ENCODE measurements at regions not wholly inside any gene's neighbourhood (a gene's known extent, or its start where the extent isn't known, plus 50 kb on each side); places are given as distances from the start of the nearest gene placed in this dataset.
"Not testable (repeated sequence)": the region's sequence is repeated elsewhere in the genome, so short reads cannot be mapped to it uniquely, and the experiment has no call there.

- DNase-seq = no peak
Observed at GRCh38 chr2:129193961-129194360, 785.5 kb upstream of the RAB6C start.

DNA sequence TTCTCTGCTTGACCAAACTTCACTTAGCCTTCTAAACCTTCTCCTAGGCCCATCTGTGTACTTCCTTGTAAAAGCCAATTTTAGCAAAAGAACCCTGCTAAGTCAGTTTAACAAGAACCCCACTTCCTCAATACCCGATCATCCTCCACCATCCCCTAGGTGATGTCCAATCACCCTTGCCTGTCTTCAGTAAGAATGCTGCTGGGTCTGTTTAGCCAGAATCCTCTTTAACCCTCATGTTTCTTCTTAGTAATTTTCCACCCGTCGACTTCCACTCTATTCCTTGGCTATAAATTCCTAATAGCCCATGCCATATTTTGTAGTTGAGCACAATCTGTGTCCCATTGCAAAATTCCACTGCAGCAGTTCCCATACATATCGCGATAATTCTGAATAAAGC is 780.0 kb upstream of the RAB6C start:
- no peak for DNase-seq

- DNase-seq = no peak
Observed at GRCh38 chr2:129201696-129202095, 777.8 kb upstream of the RAB6C start.

GRCh38 chr2:129203331-129203730 is 776.1 kb upstream of the RAB6C start:
- DNase-seq = no peak

DNA sequence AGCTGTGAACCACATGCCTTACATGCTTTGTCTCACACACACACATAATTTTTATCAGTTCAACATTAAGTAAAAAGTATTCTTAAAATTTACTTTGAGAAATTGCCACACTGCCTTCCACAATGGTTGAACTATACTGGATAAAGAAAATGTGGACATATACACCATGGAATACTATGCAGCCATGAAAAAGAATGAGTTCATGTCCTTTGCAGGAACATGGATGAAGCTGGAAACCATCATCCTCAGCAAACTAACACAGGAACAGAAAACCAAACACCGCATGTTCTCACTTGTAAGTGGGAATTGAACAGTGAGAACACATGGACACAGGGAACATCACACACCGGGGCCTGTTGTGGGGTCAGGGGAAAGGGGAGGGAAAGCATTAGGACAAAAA is 774.9 kb upstream of the RAB6C start:
- not testable (repeated sequence) for DNase-seq

- DNase-seq = no peak
Observed at GRCh38 chr2:129205176-129205575, 774.3 kb upstream of the RAB6C start.

- DNase-seq = no peak
Observed at GRCh38 chr2:129205766-129206165, 773.7 kb upstream of the RAB6C start.

DNA sequence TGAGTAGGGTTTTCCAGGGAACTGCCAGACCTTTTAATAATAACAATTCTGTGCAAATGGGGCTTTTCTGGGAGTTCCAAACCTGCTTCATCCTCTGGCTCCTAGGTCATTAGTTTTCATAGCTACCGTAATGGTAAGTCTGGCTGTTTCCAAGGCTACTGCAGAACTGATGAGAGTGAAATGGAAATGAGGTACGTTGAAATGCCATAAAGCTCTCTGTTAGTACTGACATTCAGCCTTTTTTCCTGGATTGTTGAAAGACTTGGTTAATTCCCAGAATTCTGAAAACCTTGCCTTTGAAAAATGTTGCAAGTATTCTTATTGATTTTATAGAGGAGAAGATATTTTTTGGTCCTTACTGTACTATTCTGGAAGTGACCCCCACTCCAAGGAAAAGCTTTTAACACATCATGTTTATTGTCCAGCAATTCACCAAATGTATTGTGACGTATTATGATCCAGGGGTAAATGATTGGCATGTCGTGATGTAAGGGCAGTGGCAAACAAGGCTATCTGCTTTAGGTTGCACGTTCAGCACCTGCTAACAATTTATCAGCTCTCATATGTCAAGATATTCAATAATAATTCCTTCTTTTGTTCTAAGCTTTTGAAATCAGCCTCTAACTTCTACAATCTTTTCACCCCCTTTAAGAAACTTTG is 767.0 kb upstream of the RAB6C start:
- no peak for DNase-seq

- DNase-seq = no peak
Observed at GRCh38 chr2:129224022-129224421, 755.4 kb upstream of the RAB6C start.

GRCh38 chr2:129224486-129224885 is 755.0 kb upstream of the RAB6C start:
- no peak for DNase-seq

- DNase-seq = no peak
Observed at GRCh38 chr2:129229196-129229595, 750.3 kb upstream of the RAB6C start.

GRCh38 chr2:129229830-129230441 is 749.5 kb upstream of the RAB6C start:
- DNase-seq = no peak

DNA sequence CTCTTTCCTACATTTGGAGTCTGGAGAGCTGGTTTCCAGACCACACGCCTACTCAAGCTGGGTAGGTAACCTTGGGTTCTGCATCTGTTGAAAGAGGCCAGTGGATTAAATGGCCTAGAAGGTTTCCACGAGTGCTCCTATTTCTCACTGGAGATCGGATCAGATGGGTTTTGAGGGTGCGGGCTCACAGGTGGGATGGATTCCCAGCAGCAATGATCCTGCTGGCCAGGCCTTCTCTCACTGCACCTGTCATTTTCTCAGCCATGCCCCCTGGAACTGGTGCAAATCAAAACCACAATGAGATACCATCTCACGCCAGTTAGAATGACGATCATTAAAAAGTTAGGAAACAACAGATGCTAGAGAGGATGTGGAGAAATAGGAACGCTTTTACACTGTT is 747.5 kb upstream of the RAB6C start:
- DNase-seq = no peak

- no peak for DNase-seq
Observed at GRCh38 chr2:129233166-129233565, 746.3 kb upstream of the RAB6C start.

GRCh38 chr2:129233751-129234406 is 745.6 kb upstream of the RAB6C start:
- no peak for DNase-seq

GRCh38 chr2:129236601-129237000 is 742.9 kb upstream of the RAB6C start:
- DNase-seq = no peak

- DNase-seq = no peak
Observed at GRCh38 chr2:129237966-129238725, 741.3 kb upstream of the RAB6C start.

GRCh38 chr2:129239141-129239540 is 740.3 kb upstream of the RAB6C start:
- no peak for DNase-seq

GRCh38 chr2:129240061-129240460 is 739.4 kb upstream of the RAB6C start:
- DNase-seq = no peak

GRCh38 chr2:129242269-129242668 is 737.2 kb upstream of the RAB6C start:
- no peak for DNase-seq

DNA sequence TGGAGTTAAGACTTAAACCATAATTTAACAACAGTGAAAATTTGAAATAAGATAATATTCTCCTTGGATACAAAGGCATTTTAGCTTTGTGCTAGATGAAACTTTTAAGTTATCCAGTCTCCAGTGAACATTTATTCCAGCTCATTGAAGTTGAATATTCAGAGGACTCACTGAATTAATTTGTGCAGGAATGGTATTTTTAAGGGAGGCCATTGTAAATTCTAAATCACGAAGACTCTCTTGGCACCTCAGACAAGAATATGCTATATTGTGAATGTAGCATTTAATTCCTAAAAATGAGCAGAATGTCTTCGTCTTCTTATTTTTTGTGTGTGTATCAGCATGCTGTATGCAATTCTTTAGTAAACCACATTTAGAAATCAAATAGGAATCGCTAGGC is 731.7 kb upstream of the RAB6C start:
- no peak for DNase-seq

- DNase-seq = no peak
Observed at GRCh38 chr2:129248198-129248597, 731.3 kb upstream of the RAB6C start.

DNA sequence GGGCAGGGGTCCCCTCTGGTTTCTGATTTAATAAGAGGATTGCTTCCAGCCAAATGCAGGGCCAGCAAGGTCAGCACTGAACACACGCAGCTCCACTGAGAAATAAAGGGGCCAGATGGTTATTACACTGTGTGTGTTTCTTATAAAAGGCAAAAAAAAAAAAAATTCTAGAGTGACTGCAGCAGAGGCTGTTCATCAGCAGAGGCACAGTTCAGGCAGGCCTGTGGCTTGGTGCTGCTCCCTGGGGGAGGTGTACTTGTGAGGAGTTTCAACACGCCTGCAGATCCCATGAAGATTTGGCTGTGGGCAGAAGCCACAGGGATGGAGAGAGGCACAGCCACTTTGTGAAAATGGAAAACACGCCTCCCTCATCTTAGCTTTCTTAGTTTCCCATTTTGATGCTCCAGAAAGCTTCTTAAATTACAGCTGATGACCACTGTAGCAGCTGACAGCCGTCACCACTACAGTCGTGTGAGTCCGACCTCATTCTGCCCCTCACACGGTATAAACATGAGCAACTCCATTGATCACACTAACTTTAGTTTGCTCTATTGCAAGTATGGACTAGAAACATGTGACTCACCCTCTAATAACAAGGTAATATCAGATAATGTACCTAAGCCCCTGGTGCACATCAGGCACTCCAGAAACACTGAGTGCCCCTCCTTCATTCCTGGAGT is 726.5 kb upstream of the RAB6C start:
- no peak for DNase-seq

Data from CD4-positive, alpha-beta T cell treated with Interleukin-12 subunit alpha and Interleukin-12 subunit beta, for 1 hour (primary cell).